HG03571 (cell line): ENCODE measurements at regions not wholly inside any gene's neighbourhood (a gene's known extent, or its start where the extent isn't known, plus 50 kb on each side); places are given as distances from the start of the nearest gene placed in this dataset.
"Not testable (repeated sequence)": the region's sequence is repeated elsewhere in the genome, so short reads cannot be mapped to it uniquely, and the experiment has no call there.

Experiments used
- ATAC-seq: cut with Tn5 transposase; IDR thresholded peaks from one replicate; pipeline ENCODE4 v1.9.1; 2021; ENCODE audit not compliant: unreplicated experiment

GRCh38 chr12:28689398-28690175 is 459.5 kb upstream of the FAR2 start:
- ATAC-seq: no peak

- no peak for ATAC-seq
Observed at GRCh38 chr12:28693565-28694219, 455.4 kb upstream of the FAR2 start.

- no peak for ATAC-seq
Observed at GRCh38 chr12:28698553-28698952, 450.5 kb upstream of the FAR2 start.

GRCh38 chr12:28699029-28699428 is 450.0 kb upstream of the FAR2 start:
- ATAC-seq: no peak

GRCh38 chr12:28700161-28700560 is 448.9 kb upstream of the FAR2 start:
- no peak for ATAC-seq

- no peak for ATAC-seq
Observed at GRCh38 chr12:28704477-28705169, 444.5 kb upstream of the FAR2 start.

GRCh38 chr12:28708918-28709371 is 440.1 kb upstream of the FAR2 start:
- ATAC-seq: no peak

- no peak for ATAC-seq
Observed at GRCh38 chr12:28709986-28710685, 438.9 kb upstream of the FAR2 start.

GRCh38 chr12:28710882-28711281 is 438.2 kb upstream of the FAR2 start:
- no peak for ATAC-seq

- no peak for ATAC-seq
Observed at GRCh38 chr12:28711421-28711820, 437.7 kb upstream of the FAR2 start.

GRCh38 chr12:28742791-28743190 is 406.3 kb upstream of the FAR2 start:
- no peak for ATAC-seq

- no peak for ATAC-seq
Observed at GRCh38 chr12:28746734-28747325, 402.2 kb upstream of the FAR2 start.

- ATAC-seq: no peak
Observed at GRCh38 chr12:28750946-28751685, 398.0 kb upstream of the FAR2 start.

- no peak for ATAC-seq
Observed at GRCh38 chr12:28755027-28755426, 394.1 kb upstream of the FAR2 start.

GRCh38 chr12:28759333-28759732 is 389.7 kb upstream of the FAR2 start:
- no peak for ATAC-seq

- not testable (repeated sequence) for ATAC-seq
Observed at GRCh38 chr12:28760040-28760903, 388.8 kb upstream of the FAR2 start.

GRCh38 chr12:28761897-28762296 is 387.2 kb upstream of the FAR2 start:
- ATAC-seq: not testable (repeated sequence)

GRCh38 chr12:28766398-28766797 is 382.7 kb upstream of the FAR2 start:
- no peak for ATAC-seq

GRCh38 chr12:28767836-28768348 is 381.2 kb upstream of the FAR2 start:
- no peak for ATAC-seq
